Type B pancreatic cell (in vitro differentiated cells): ENCODE measurements at regions not wholly inside any gene's neighbourhood (a gene's known extent, or its start where the extent isn't known, plus 50 kb on each side); places are given as distances from the start of the nearest gene placed in this dataset.
"Not testable (repeated sequence)": the region's sequence is repeated elsewhere in the genome, so short reads cannot be mapped to it uniquely, and the experiment has no call there.

Experiments used
- DNase-seq: peaks from one replicate; pipeline ENCODE4 v3.0.0; 2021; ENCODE audit warnings: mixed read lengths; ENCODE audit not compliant: unreplicated experiment; ENCODE audit errors: extremely low spot score
- H3K27ac Mint-ChIP-seq: 2 replicates; pipeline ENCODE4 v1.8.0; 2021; ENCODE audit warnings: mild to moderate bottlenecking, mixed read lengths
- H3K27me3 Mint-ChIP-seq: 2 replicates; pipeline ENCODE4 v1.8.0; 2021; ENCODE audit warnings: mixed read lengths
- H3K36me3 Mint-ChIP-seq: 2 replicates; pipeline ENCODE4 v1.8.0; 2021; ENCODE audit warnings: mixed read lengths
- H3K4me1 Mint-ChIP-seq: one replicate; pipeline ENCODE4 v1.8.0; 2021; ENCODE audit warnings: mixed read lengths; ENCODE audit not compliant: unreplicated experiment
- H3K4me3 Mint-ChIP-seq: 2 replicates; pipeline ENCODE4 v1.8.0; 2021; ENCODE audit warnings: mild to moderate bottlenecking, mixed read lengths
- H3K9me3 Mint-ChIP-seq: 2 replicates; pipeline ENCODE4 v1.8.0; 2021; ENCODE audit warnings: mixed read lengths

DNA sequence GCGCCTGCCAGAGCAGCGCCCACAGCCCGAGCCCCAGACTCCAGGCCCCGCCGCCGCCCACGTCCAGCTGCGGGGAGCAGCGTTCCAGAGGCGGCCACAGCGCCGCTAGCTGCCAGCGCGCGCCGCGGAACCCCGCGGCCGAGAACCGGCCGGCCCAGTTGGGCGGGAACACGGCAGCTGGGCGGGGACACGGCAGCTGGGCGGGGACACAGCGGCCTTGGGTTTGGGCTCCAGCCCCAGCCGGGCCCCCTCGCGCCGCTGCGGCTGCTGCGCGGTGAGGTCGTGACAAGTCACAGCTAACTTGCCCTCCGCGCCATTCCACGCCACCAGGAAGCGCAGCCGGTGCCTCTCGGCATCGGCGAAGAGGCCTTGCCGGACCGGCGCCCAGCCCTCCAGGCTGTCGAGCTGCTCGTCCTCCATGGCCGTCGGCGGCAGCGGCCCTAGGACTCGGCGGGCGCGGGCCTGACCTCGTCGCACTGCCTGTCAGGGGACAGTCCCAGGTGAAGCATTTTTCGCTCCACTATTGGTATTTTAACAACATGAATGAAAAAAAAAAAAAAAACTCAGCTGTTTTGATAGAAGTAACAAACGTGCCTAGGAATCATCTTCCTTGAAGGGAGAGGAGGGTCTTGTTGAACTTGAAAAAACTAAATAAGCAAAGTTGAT, 56.6 kb upstream of the GOLGA8N start:
- not testable (repeated sequence) for H3K9me3 Mint-ChIP-seq, H3K36me3 Mint-ChIP-seq, H3K27me3 Mint-ChIP-seq, H3K27ac Mint-ChIP-seq, H3K4me1 Mint-ChIP-seq
- peak overlapping the region; percentile 76 for H3K4me3 Mint-ChIP-seq
- DNase-seq: peak; percentile 72

DNA sequence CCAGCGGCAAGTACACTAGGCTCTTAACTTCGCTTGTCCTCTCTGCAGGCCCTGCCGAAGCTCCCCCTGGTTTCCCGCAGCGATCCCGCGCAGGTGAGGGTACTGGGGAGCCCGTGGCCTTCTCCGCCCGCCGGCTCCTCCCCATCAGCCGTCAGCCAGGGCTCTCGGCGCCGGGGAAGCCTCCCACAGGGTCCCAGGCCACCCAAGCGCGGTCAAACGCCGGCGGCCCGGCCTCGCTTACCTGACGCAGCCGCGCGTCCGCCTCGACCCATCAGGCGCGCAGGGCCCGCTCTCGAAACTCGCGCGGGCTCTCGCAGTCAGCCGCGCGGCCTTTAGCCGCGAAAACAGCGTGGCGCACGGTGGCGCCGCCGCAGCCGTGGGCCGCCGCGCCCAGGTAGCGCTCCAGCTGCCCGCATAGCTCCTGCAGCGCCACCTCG, 57.2 kb upstream of the GOLGA8N start:
- H3K27ac Mint-ChIP-seq, H3K4me3 Mint-ChIP-seq, DNase-seq, H3K4me1 Mint-ChIP-seq, H3K36me3 Mint-ChIP-seq, H3K27me3 Mint-ChIP-seq, H3K9me3 Mint-ChIP-seq: not testable (repeated sequence)

DNA sequence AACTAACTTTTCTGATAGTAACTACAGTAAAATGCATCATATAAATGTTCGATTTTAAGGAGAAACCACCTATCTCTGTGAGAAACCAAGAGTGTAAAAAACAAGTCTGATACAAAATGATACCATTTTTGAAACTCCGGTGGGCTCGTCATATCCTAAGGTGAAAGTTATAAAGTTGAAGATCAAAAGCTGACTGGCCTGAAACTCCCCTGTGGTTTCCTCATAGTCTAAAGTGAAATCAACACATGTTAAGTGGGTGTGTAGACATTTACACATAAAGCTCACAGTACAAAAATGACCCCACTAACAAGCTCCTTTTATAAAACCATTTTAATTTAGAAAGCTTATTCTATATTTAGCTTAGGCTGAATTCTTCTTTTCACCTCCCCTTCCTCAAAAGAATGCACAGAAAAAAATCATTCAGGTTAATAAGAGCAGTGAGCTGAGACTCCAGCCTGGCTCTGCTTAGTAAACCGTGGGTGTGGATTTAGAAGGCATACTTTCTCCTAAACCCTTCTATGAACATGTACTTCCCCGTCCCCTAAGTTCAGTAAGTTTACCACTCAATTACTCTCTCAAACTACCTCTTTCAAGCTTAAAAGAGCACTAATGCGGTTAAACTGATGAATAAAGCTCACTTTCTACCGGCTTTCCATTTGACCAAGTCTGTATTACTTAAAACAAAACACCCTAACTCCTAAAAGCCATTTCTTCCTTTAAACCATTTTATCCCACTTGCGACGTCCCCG, 57.9 kb upstream of the GOLGA8N start:
- not testable (repeated sequence) for H3K9me3 Mint-ChIP-seq, H3K4me3 Mint-ChIP-seq, H3K4me1 Mint-ChIP-seq, DNase-seq, H3K27me3 Mint-ChIP-seq, H3K36me3 Mint-ChIP-seq, H3K27ac Mint-ChIP-seq

DNA sequence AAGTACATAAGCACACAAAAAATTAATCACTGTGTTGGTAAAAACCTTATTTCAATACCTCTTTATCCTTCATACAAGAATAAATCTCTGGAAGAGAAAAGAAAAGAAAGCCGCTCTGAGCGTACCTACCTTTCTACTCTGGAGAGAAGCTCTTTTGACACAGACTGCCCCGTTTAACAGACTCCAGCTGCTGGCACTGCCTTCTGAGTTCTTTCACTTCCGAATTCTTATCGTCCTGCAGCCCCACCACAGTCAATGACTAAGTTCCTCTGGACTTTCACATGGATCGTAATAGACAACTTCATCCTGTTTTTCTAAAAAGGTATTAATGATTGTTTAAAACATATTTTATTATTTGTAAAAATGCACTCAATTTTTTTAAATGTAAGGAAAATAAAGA, 67.5 kb upstream of the GOLGA8O start:
- H3K4me3 Mint-ChIP-seq, H3K9me3 Mint-ChIP-seq, H3K27me3 Mint-ChIP-seq, H3K4me1 Mint-ChIP-seq, H3K27ac Mint-ChIP-seq, H3K36me3 Mint-ChIP-seq, DNase-seq: not testable (repeated sequence)

DNA sequence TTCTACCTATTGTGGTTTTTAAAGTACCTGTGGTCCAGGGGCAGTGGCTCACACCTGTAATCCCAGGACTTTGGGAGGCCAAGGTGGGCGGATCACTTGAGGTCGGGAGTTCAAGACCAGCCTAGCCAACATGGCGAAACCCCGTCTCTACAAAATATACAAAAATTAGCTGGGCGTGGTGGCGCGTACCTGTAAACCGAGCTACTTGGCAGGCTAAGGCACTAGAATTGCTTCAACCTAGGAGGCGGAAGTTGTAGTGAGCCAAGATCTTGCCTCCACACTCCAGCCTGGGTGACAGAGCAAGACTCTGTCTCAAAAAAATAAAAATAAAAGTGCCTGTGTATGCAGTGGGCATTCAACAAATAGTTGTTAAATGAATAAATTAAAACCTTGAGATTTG, 67.0 kb upstream of the GOLGA8O start:
- H3K4me3 Mint-ChIP-seq: not testable (repeated sequence)

DNA sequence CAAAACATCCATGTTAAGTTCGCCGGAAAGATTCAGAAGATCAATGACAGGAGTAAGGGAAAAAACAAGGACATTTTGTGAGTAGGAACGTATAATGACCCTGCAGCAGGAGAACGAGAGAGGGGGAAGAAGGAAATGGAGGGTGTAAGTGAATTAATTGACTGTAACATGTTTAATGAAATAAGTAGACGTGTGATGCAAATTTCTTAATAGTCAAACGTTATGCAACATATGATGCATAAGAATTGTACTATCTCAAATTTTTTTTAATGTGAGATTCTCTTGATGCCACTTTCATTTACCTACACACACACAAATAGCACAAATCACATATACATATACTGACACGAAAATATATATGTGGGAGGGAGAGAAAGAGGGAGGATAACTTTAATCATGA, 63.5 kb upstream of the GOLGA8O start:
- H3K36me3 Mint-ChIP-seq, H3K9me3 Mint-ChIP-seq, H3K27ac Mint-ChIP-seq, DNase-seq, H3K4me3 Mint-ChIP-seq, H3K27me3 Mint-ChIP-seq, H3K4me1 Mint-ChIP-seq: not testable (repeated sequence)

More for the DNA sequence above, 67.0 kb upstream of the GOLGA8O start:
- H3K9me3 Mint-ChIP-seq, H3K36me3 Mint-ChIP-seq, DNase-seq, H3K27ac Mint-ChIP-seq, H3K27me3 Mint-ChIP-seq, H3K4me1 Mint-ChIP-seq: not testable (repeated sequence)

DNA sequence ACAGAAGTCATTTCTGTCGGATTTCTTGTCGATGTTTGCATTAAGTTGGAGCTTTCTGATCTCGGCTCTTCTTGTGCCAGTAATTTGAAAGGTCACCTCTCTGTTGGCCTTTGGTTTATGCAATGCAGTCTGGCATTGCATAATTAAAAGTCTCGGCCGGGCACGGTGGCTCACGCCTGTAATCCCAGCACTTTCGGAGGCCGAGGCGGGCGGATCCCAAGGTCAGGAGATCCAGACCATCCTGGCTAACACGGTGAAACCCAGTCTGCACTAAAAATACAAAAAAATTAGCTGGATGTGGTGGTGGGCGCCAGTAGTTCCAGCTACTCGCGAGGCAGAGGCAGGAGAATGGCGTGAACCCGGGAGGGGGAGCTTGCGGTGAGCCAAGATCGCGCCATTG, 62.6 kb upstream of the GOLGA8O start:
- not testable (repeated sequence) for H3K4me1 Mint-ChIP-seq, DNase-seq, H3K9me3 Mint-ChIP-seq, H3K27ac Mint-ChIP-seq, H3K27me3 Mint-ChIP-seq, H3K4me3 Mint-ChIP-seq, H3K36me3 Mint-ChIP-seq

DNA sequence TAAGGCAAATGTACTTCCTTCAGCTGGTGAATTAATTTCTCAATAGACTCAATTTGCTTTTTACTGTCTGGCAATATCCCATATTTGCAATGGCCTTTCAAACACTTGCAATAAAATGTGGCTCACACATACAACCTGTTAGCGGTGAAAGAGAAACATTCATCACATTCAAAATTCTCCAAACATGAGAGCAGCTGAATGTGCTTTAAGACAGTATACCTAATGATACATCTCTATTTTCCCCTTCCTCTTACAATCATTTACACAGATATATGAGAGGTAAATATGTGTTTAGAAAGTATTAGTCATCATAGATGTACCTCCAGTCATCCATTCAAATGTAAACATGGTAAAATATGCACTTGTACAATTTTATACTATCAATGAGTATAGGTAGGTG, 61.5 kb upstream of the GOLGA8O start:
- H3K9me3 Mint-ChIP-seq, DNase-seq, H3K27ac Mint-ChIP-seq, H3K27me3 Mint-ChIP-seq, H3K4me3 Mint-ChIP-seq, H3K36me3 Mint-ChIP-seq, H3K4me1 Mint-ChIP-seq: not testable (repeated sequence)

DNA sequence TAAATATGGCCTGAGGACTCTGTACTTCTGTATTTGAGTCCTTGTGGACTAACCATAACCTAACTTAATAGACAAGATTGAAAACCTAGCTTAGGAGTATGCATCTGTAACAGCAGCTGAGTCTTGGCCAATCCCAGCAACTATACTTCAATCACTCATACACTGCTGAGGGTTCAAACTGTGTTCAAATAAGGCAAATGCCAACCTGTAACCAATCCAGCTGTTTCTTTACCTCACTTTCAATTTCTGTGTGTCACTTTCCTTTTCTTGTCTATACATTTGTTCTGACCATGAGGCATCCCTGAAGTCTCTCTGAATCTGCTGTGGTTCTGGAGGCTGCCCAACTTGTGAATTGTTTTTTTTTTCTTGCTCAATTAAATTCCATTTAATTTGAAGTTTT, 57.9 kb upstream of the GOLGA8O start:
- H3K36me3 Mint-ChIP-seq, H3K27ac Mint-ChIP-seq, DNase-seq, H3K4me3 Mint-ChIP-seq, H3K9me3 Mint-ChIP-seq, H3K4me1 Mint-ChIP-seq, H3K27me3 Mint-ChIP-seq: not testable (repeated sequence)

DNA sequence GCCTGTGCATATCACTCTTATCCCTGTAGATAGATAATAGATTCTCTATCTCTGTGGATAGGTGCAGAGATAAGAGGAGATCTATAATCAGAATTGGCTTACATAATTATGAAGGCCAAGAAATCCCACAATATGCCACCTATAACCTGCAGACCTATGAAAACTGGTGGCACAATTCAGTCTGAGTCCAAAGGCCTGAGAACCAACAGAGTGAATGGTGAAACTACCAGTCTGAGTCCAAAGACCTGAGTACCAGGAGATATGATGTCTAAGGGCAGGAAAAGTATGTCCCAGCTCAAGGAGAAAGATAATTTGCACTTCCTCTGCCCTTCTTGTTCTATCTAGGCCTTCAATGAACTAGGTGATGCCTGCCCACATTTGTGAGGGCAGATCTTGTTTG, 54.6 kb upstream of the GOLGA8O start:
- DNase-seq, H3K9me3 Mint-ChIP-seq, H3K27me3 Mint-ChIP-seq, H3K4me3 Mint-ChIP-seq, H3K4me1 Mint-ChIP-seq, H3K27ac Mint-ChIP-seq, H3K36me3 Mint-ChIP-seq: not testable (repeated sequence)

DNA sequence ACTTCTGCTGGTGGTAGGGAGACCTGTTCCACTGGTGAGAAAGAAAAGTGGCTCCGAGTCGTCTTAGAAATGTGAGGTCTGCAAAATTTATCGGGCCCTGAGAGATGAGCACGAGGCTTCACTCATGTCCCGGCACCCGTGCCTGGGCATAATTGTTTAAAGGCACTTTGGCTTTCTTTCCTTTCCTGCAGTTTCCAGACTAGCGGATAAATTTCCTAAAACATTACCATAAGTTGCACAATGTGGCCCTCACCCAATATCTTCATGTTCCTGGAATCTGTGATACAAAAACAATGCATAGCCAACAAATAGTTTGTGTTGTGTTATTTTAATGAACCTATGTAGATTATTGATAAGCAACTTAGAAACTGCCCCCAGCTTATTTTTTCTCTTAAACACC, 52.6 kb upstream of the GOLGA8O start:
- not testable (repeated sequence) for H3K27me3 Mint-ChIP-seq, H3K9me3 Mint-ChIP-seq, H3K27ac Mint-ChIP-seq, H3K36me3 Mint-ChIP-seq, DNase-seq, H3K4me3 Mint-ChIP-seq, H3K4me1 Mint-ChIP-seq

DNA sequence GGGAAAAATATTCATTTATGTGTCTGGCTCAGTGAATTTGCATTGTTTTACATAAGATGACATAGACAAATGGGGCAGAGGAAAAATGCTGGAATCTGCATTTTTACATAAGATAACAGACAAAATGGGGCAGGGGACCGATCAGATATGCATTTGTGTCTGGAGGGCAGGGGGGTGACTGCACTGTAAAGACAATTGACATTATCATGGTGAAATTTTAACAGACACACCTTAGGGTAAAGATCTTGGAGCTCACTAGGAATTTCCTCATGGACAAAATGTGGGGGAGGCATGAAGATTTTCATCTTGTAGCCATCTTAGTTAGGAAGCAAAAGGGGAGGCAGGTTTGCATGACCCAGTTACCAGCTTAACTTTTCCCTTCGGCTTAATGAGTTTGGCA, 51.4 kb upstream of the GOLGA8O start:
- H3K36me3 Mint-ChIP-seq: not testable (repeated sequence)

DNA sequence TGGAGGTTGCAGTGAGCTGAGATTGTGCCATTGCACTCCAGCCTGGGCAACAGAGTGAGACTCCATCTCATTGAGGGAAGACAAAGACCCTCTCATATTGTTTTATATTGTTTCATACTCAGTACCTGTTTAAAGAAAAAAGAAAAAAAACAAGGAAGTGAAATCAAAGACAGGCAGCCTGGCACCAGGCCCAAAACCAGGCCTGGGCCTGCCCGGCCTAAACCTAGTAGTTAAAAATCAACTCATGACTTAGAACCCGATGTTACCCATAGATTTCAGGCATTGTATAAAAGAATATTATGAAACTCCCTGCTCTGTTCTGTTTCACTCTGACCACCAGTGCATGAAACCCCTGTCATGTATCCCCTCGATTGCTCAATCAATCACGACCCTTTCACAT, 50.2 kb upstream of the GOLGA8O start:
- not testable (repeated sequence) for H3K4me1 Mint-ChIP-seq, H3K27me3 Mint-ChIP-seq, H3K27ac Mint-ChIP-seq, DNase-seq, H3K9me3 Mint-ChIP-seq, H3K36me3 Mint-ChIP-seq, H3K4me3 Mint-ChIP-seq

More for the DNA sequence above, 51.4 kb upstream of the GOLGA8O start:
- H3K9me3 Mint-ChIP-seq, H3K27ac Mint-ChIP-seq, H3K4me1 Mint-ChIP-seq, H3K27me3 Mint-ChIP-seq, H3K4me3 Mint-ChIP-seq, DNase-seq: not testable (repeated sequence)
